ENCODE measurements at regions not wholly inside any gene's neighbourhood (a gene's known extent, or its start where the extent isn't known, plus 50 kb on each side); places are given as distances from the start of the nearest gene placed in this dataset.

DNA sequence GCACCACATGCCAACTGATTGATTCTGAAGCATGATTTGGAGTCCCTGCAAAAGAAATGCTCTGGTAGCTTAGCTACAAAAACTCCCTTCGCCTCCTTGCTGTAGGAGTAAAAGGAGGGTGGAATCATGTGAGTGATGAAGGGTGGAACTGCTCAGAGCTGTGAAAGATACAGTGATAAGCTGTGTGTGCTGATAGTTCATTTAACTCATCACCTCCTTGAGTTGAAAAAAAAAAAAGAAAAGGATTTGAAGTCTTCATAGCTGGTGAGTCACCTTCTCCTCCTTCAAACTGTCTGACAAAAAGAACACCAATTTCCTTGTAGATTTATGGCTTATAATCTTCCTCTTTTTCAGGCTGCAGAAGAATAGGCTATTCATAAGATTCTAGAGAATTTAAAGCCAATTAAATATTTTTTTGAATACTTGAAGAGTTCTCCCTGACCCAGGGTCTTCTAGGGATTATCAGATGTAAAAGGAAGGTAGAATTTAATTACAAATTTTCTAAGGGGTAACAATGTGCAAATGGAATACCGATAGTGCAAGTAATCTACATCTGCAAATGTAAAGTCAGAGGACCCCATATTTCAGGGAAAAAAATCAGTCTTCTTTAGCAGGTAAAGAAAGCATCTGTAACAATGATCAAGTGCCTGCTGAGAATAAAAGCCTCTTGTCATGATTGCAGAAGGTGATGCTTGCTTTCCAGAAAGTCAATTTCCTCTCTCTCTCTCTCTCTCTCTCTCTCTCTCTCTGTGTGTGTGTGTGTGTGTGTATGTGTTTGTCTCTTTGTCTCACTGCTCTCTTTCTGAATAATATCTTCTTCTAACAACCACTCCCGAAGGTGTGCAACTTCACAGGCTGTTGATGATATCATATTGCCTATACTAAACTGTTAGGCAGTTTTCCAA is 208.8 kb upstream of the VEGFC start:
- Mint-ChIP-seq H3K27ac (no peak overlapping the region), H3K27me3 (no peaks in the 10 kb centered on the region), H3K36me3 (no peaks in the 10 kb centered on the region), H3K4me1 (no peaks in the 10 kb centered on the region), H3K9me3 (no peaks in the 10 kb centered on the region), H3K4me3 (no peak overlapping the region)
- H3K4me1 ChIP-seq (ENCODE audit: control insufficient read depth in 1 of 2, extremely low read depth in 1 of 2, insufficient read depth in 2 of 2, low read length in 2 of 2) = no peaks in the 10 kb centered on the region
- WGBS (ENCODE audit: insufficient coverage) = 100% methylated on average over 1 of the region's 3 CpGs
- CTCF ChIA-PET = no interaction called here
- no peaks in the 10 kb centered on the region for H3K36me3 ChIP-seq (ENCODE audit: control insufficient read depth in 2 of 2, extremely low read depth in 1 of 2, insufficient read depth in 1 of 2, low read length in 1 of 2)
- no peaks in the 10 kb centered on the region for H3K9me3 ChIP-seq
- DNase-seq = no peak
- H3K4me3 ChIP-seq (ENCODE audit: control insufficient read depth in 1 of 2, extremely low read depth in 1 of 2, low read length in 1 of 2) = no peak overlapping the region
- POLR2A ChIA-PET = no interaction called here
- no peak overlapping the region for H3K27ac ChIP-seq (ENCODE audit: low read length)
- ATAC-seq (replicated peaks in 1 of 4) = no peak
- H3K27me3 ChIP-seq (replicated peaks in 1 of 2; ENCODE audit: control insufficient read depth in 2 of 2, extremely low read depth in 1 of 2, insufficient read depth in 2 of 2, low read length in 1 of 2) = no peaks in the 10 kb centered on the region

DNA sequence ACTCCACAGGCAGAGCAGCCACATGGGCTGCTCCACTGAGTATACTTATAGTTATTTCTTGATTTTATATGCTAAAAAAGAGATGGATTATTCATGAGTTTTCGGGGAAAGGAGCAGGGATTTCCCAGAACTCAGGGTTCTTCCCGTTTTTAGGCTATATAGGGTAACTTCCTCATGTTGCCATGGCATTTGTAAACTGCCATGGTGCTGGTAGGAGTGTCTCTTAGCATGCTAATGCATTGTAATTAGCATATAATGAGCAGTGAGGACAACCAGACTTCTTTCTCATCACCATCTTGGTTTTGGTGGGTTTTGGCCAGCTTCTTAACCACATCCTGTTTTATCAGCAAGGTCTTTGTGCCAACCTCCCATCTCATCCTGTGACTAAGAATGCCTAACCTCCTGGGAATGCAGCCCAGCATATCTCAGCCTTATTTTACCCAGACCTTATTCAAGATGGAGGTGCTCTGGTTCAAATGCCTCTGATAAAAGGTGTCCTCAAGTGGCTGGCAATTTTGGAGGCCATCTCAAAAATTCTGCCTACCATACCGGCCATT is 213.0 kb upstream of the VEGFC start:
- Mint-ChIP-seq H3K4me3 (no peak overlapping the region), H3K9me3 (peaks cover 0 to 6% (median 0%) of the 10 kb centered on the region in 3 donors), H3K4me1 (no peaks in the 10 kb centered on the region), H3K27ac (no peak overlapping the region), H3K27me3 (no peaks in the 10 kb centered on the region), H3K36me3 (no peaks in the 10 kb centered on the region)
- H3K9me3 ChIP-seq = no peaks in the 10 kb centered on the region
- POLR2A ChIA-PET = no interaction called here
- no peaks in the 10 kb centered on the region for H3K4me1 ChIP-seq (ENCODE audit: control insufficient read depth in 1 of 2, extremely low read depth in 1 of 2, insufficient read depth in 2 of 2, low read length in 2 of 2)
- 31% methylated on average over 2 of the region's 3 CpGs for WGBS (ENCODE audit: insufficient coverage)
- CTCF ChIA-PET = no interaction called here
- H3K4me3 ChIP-seq (ENCODE audit: control insufficient read depth in 1 of 2, extremely low read depth in 1 of 2, low read length in 1 of 2) = no peak overlapping the region
- DNase-seq (no peak), ATAC-seq (replicated peaks in 1 of 4) (no peak)
- H3K27me3 ChIP-seq (replicated peaks in 1 of 2; ENCODE audit: control insufficient read depth in 2 of 2, extremely low read depth in 1 of 2, insufficient read depth in 2 of 2, low read length in 1 of 2) = no peaks in the 10 kb centered on the region
- no peaks in the 10 kb centered on the region for H3K36me3 ChIP-seq (ENCODE audit: control insufficient read depth in 2 of 2, extremely low read depth in 1 of 2, insufficient read depth in 1 of 2, low read length in 1 of 2)
- H3K27ac ChIP-seq (ENCODE audit: low read length) = no peak overlapping the region

DNA sequence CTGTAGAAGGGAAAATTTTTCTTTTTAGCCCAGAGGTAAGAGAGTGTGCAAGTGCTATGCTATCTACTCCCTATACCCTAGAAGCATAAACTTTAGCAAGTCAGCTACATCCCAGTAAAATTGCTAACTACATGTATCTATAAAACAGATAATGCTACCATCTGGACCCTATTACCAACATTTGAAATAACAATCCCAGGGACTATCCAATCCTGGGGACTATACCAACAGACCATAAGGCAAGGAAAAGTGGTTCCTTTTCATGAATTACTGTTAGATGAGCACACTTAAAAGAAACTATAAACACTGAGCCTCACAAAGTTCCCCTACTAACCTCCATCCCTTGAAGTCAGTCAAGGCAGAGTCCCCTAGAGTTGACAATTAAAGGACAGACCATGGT is 213.6 kb upstream of the VEGFC start:
- no peak overlapping the region for H3K4me3 Mint-ChIP-seq
- Histone ChIP-seq H3K27me3 (replicated peaks in 1 of 2; ENCODE audit: control insufficient read depth in 2 of 2, extremely low read depth in 1 of 2, insufficient read depth in 2 of 2, low read length in 1 of 2) (no peaks in the 10 kb centered on the region), H3K4me1 (ENCODE audit: control insufficient read depth in 1 of 2, extremely low read depth in 1 of 2, insufficient read depth in 2 of 2, low read length in 2 of 2) (no peaks in the 10 kb centered on the region), H3K4me3 (ENCODE audit: control insufficient read depth in 1 of 2, extremely low read depth in 1 of 2, low read length in 1 of 2) (no peak overlapping the region), H3K27ac (ENCODE audit: low read length) (no peak overlapping the region), H3K36me3 (ENCODE audit: control insufficient read depth in 2 of 2, extremely low read depth in 1 of 2, insufficient read depth in 1 of 2, low read length in 1 of 2) (no peaks in the 10 kb centered on the region), H3K9me3 (no peaks in the 10 kb centered on the region)
- ATAC-seq (replicated peaks in 1 of 4) = no peak
- no peak for DNase-seq
- H3K27me3 Mint-ChIP-seq = no peaks in the 10 kb centered on the region
- ChIA-PET POLR2A (no interaction called here), CTCF (no interaction called here)
- H3K4me1 Mint-ChIP-seq = no peaks in the 10 kb centered on the region
- no peaks in the 10 kb centered on the region for H3K36me3 Mint-ChIP-seq
- peaks cover 0 to 6% (median 0%) of the 10 kb centered on the region in 3 donors for H3K9me3 Mint-ChIP-seq
- H3K27ac Mint-ChIP-seq = no peak overlapping the region

DNA sequence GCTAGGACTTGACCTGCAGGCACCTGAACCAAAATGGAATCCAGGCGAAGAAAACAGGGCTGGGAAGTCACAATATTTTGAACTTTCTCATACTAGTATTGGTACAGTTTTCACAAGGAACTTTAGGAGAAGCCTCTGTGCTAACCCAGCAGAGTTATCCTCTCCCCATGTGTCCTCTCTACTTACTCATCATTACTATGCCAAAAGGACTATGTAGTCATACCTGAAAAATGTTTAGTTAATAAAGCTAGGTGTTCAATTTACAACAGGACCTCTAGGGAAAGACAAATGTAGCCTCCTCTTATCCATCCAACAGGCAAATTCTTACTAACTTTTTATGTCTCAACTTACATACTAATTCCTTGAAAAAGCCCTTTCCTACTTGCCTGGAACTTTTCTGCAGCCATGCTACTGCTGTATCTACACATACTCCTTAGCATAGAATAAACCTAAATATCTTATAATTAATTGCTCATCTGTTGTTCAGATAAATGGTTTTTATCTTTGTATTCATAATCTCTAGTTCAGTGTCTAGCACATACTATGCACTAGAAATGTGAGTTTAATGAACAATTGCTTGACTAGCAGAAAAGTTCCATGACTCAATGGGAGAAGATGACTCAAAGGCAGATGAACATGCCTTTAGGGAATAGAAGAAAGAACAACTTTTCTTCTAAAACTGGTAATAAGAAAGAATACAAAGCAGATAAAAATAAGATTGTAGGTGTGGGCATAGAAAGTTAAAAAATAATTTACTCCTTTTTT is 215.5 kb upstream of the VEGFC start:
- Mint-ChIP-seq H3K27ac (no peak overlapping the region), H3K4me1 (no peaks in the 10 kb centered on the region), H3K4me3 (no peak overlapping the region), H3K27me3 (no peaks in the 10 kb centered on the region), H3K36me3 (no peaks in the 10 kb centered on the region), H3K9me3 (peaks cover 4 to 10% (median 8%) of the 10 kb centered on the region in 3 donors)
- Histone ChIP-seq H3K9me3 (no peaks in the 10 kb centered on the region), H3K27ac (ENCODE audit: low read length) (no peak overlapping the region), H3K36me3 (ENCODE audit: control insufficient read depth in 2 of 2, extremely low read depth in 1 of 2, insufficient read depth in 1 of 2, low read length in 1 of 2) (no peaks in the 10 kb centered on the region), H3K4me1 (ENCODE audit: control insufficient read depth in 1 of 2, extremely low read depth in 1 of 2, insufficient read depth in 2 of 2, low read length in 2 of 2) (no peaks in the 10 kb centered on the region), H3K4me3 (ENCODE audit: control insufficient read depth in 1 of 2, extremely low read depth in 1 of 2, low read length in 1 of 2) (no peak overlapping the region), H3K27me3 (replicated peaks in 1 of 2; ENCODE audit: control insufficient read depth in 2 of 2, extremely low read depth in 1 of 2, insufficient read depth in 2 of 2, low read length in 1 of 2) (no peaks in the 10 kb centered on the region)
- DNase-seq (no peak), ATAC-seq (replicated peaks in 1 of 4) (no peak)
- POLR2A ChIA-PET = no interaction called here
- CTCF ChIA-PET = no interaction called here
- WGBS (ENCODE audit: insufficient coverage) = 40% methylated on average over 1 of the region's 1 CpG

DNA sequence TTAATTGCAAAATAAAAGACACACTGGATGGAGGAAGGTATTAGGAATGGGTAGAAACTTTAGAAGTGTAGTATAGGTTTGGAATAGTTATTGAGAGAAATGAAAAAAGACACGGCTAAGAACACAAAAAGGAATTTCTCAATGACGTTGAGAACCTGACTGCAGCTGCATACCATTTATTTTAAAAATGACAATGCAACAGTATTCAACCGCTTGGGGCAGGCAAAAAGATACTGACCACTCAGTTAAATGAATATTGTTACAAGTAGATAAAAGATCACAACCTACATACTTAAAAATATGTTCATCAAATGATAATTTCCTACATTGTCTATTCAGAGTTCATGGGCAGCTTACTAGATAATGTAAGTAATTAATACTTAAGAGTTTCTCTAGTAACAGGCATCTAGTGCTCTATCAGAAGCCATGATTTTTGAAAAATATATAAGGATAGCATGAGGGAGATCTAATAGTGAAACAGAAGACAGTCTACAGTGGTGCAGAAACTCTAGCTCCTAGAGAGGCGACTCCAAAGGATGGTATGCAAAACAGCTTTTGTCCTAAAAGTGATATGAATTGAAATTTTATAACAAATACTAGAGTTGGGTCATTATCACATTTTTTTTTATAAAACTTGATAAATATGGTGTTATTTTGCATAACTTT is 216.2 kb upstream of the VEGFC start:
- CTCF ChIA-PET = no interaction called here
- Mint-ChIP-seq H3K27me3 (no peaks in the 10 kb centered on the region), H3K4me3 (no peak overlapping the region), H3K9me3 (peaks cover 6 to 14% (median 11%) of the 10 kb centered on the region in 3 donors), H3K27ac (no peak overlapping the region), H3K36me3 (no peaks in the 10 kb centered on the region), H3K4me1 (no peaks in the 10 kb centered on the region)
- no peaks in the 10 kb centered on the region for H3K36me3 ChIP-seq (ENCODE audit: control insufficient read depth in 2 of 2, extremely low read depth in 1 of 2, insufficient read depth in 1 of 2, low read length in 1 of 2)
- POLR2A ChIA-PET = no interaction called here
- H3K4me1 ChIP-seq (ENCODE audit: control insufficient read depth in 1 of 2, extremely low read depth in 1 of 2, insufficient read depth in 2 of 2, low read length in 2 of 2) = no peaks in the 10 kb centered on the region
- no peak overlapping the region for H3K4me3 ChIP-seq (ENCODE audit: control insufficient read depth in 1 of 2, extremely low read depth in 1 of 2, low read length in 1 of 2)
- ATAC-seq (replicated peaks in 1 of 4) (no peak), DNase-seq (no peak)
- no CpG with 5 or more reads among the region's 4 CpGs for WGBS (ENCODE audit: insufficient coverage)
- no peak overlapping the region for H3K27ac ChIP-seq (ENCODE audit: low read length)
- no peaks in the 10 kb centered on the region for H3K27me3 ChIP-seq (replicated peaks in 1 of 2; ENCODE audit: control insufficient read depth in 2 of 2, extremely low read depth in 1 of 2, insufficient read depth in 2 of 2, low read length in 1 of 2)
- H3K9me3 ChIP-seq = no peaks in the 10 kb centered on the region

DNA sequence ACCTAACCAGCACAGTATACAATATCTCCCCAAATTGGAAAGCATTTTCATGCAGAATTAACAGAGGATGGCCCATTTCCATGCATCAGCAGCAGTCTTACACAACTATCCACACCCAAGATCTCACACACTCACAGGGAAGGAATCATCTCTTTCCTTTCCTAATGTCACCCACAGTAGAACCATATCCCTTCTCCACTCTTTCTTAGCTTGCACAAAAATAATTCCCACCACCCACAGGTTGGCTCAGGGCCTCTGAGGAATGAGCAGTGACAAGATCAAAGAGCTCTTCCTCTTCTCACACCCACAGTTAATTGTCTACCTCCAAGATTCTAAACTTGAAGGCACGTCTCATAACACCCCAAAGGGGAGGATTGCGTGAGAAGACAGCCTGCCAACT is 217.7 kb upstream of the VEGFC start:
- Mint-ChIP-seq H3K36me3 (no peaks in the 10 kb centered on the region), H3K27ac (no peak overlapping the region), H3K27me3 (no peaks in the 10 kb centered on the region), H3K4me1 (no peaks in the 10 kb centered on the region), H3K9me3 (peaks cover 6 to 14% (median 11%) of the 10 kb centered on the region in 3 donors), H3K4me3 (no peak overlapping the region)
- no peak for ATAC-seq (replicated peaks in 1 of 4)
- ChIA-PET CTCF (no interaction called here), POLR2A (interaction anchor here in 1 of 2 donors (0.6 kb wide), 1 partner anchor 1987 kb away, joined by 3 read pairs; no protein-coding TSS in a partner anchor)
- Histone ChIP-seq H3K4me1 (ENCODE audit: control insufficient read depth in 1 of 2, extremely low read depth in 1 of 2, insufficient read depth in 2 of 2, low read length in 2 of 2) (no peaks in the 10 kb centered on the region), H3K36me3 (ENCODE audit: control insufficient read depth in 2 of 2, extremely low read depth in 1 of 2, insufficient read depth in 1 of 2, low read length in 1 of 2) (no peaks in the 10 kb centered on the region), H3K27ac (ENCODE audit: low read length) (no peak overlapping the region), H3K4me3 (ENCODE audit: control insufficient read depth in 1 of 2, extremely low read depth in 1 of 2, low read length in 1 of 2) (no peak overlapping the region), H3K9me3 (no peaks in the 10 kb centered on the region), H3K27me3 (replicated peaks in 1 of 2; ENCODE audit: control insufficient read depth in 2 of 2, extremely low read depth in 1 of 2, insufficient read depth in 2 of 2, low read length in 1 of 2) (no peaks in the 10 kb centered on the region)
- WGBS (ENCODE audit: insufficient coverage) = no CpG with 5 or more reads among the region's 2 CpGs
- DNase-seq = no peak
